ENCODE measurements at regions not wholly inside any gene's neighbourhood (a gene's known extent, or its start where the extent isn't known, plus 50 kb on each side); places are given as distances from the start of the nearest gene placed in this dataset.
"Not testable (repeated sequence)": the region's sequence is repeated elsewhere in the genome, so short reads cannot be mapped to it uniquely, and the experiment has no call there.

GRCh38 chr6:23533944-23534343 is 592.1 kb upstream of the NRSN1 start:
- peak; percentile 46 for DNase-seq

GRCh38 chr6:23534351-23534750 is 591.7 kb upstream of the NRSN1 start:
- no peak for DNase-seq

GRCh38 chr6:23535101-23535500 is 590.9 kb upstream of the NRSN1 start:
- no peak for DNase-seq

GRCh38 chr6:23537828-23538227 is 588.2 kb upstream of the NRSN1 start:
- no peak for DNase-seq

GRCh38 chr6:23547851-23548250 is 578.2 kb upstream of the NRSN1 start:
- DNase-seq, result no peak

- not testable (repeated sequence) for DNase-seq
Observed at GRCh38 chr6:23554953-23555352, 571.1 kb upstream of the NRSN1 start.

- DNase-seq, result no peak
Observed at GRCh38 chr6:23559587-23560343, 566.2 kb upstream of the NRSN1 start.

- no peak for DNase-seq
Observed at GRCh38 chr6:23561732-23562131, 564.3 kb upstream of the NRSN1 start.

- no peak for DNase-seq
Observed at GRCh38 chr6:23562554-23562953, 563.5 kb upstream of the NRSN1 start.

GRCh38 chr6:23563323-23563722 is 562.7 kb upstream of the NRSN1 start:
- no peak for DNase-seq

- DNase-seq, result peak; percentile 95
Observed at GRCh38 chr6:23566418-23566817, 559.6 kb upstream of the NRSN1 start.

GRCh38 chr6:23568292-23568691 is 557.7 kb upstream of the NRSN1 start:
- no peak for DNase-seq

GRCh38 chr6:23584134-23584763 is 541.8 kb upstream of the NRSN1 start:
- no peak for DNase-seq

GRCh38 chr6:23587582-23587981 is 538.4 kb upstream of the NRSN1 start:
- DNase-seq, result no peak

- DNase-seq, result no peak
Observed at GRCh38 chr6:23589811-23590210, 536.2 kb upstream of the NRSN1 start.

- no peak for DNase-seq
Observed at GRCh38 chr6:23590498-23591126, 535.4 kb upstream of the NRSN1 start.

- DNase-seq, result no peak
Observed at GRCh38 chr6:23591761-23592160, 534.3 kb upstream of the NRSN1 start.

- no peak for DNase-seq
Observed at GRCh38 chr6:23600118-23600517, 525.9 kb upstream of the NRSN1 start.

GRCh38 chr6:23601811-23602345 is 524.1 kb upstream of the NRSN1 start:
- DNase-seq, result no peak

GRCh38 chr6:23608931-23609435 is 517.0 kb upstream of the NRSN1 start:
- no peak for DNase-seq

GRCh38 chr6:23611776-23612381 is 514.1 kb upstream of the NRSN1 start:
- peak; percentile 68 for DNase-seq

- DNase-seq, result no peak
Observed at GRCh38 chr6:23618366-23618765, 507.6 kb upstream of the NRSN1 start.

GRCh38 chr6:23620911-23621401 is 505.1 kb upstream of the NRSN1 start:
- DNase-seq, result no peak

All from NCI-H524 treated with DMSO at 0.1 percent for 48 hours (cell line).